Dendritic cell treated with granulocyte-macrophage colony-stimulating factor and Interleukin-4, amounts not matched to agents 40 ng/mL and 50 ng/mL, for 4 days (primary cell): ENCODE measurements at regions not wholly inside any gene's neighbourhood (a gene's known extent, or its start where the extent isn't known, plus 50 kb on each side); places are given as distances from the start of the nearest gene placed in this dataset.

Experiments
- H3K27ac Mint-ChIP-seq: one replicate; pipeline ENCODE4 v1.8.0; 2022; ENCODE audit warnings: mild to moderate bottlenecking, mixed read lengths
- H3K27me3 Mint-ChIP-seq: one replicate; pipeline ENCODE4 v1.8.0; 2022; ENCODE audit warnings: mild to moderate bottlenecking, mixed read lengths
- H3K36me3 Mint-ChIP-seq: one replicate; pipeline ENCODE4 v1.8.0; 2022; ENCODE audit warnings: low read depth, mixed read lengths
- H3K4me1 Mint-ChIP-seq: one replicate; pipeline ENCODE4 v1.8.0; 2022; ENCODE audit warnings: low read depth, mixed read lengths
- H3K4me3 Mint-ChIP-seq: one replicate; pipeline ENCODE4 v1.8.0; 2022; ENCODE audit warnings: mild to moderate bottlenecking, moderate library complexity, mixed read lengths
- H3K9me3 Mint-ChIP-seq: one replicate; pipeline ENCODE4 v1.8.0; 2022; ENCODE audit warnings: mixed read lengths
- intact Hi-C: fragments of 100-400 bp; cut with micrococcal nuclease; formaldehyde crosslinking; loops from one replicate; pipeline ENCODE4 v1.15.0; 2022

- no peaks in the 10 kb centered on the region for H3K36me3 Mint-ChIP-seq
- intact Hi-C loops, result no loop called here
- H3K27ac Mint-ChIP-seq, result no peak overlapping the region
- peaks cover 46% of the 10 kb centered on the region for H3K9me3 Mint-ChIP-seq
- no peak overlapping the region for H3K4me3 Mint-ChIP-seq
- no peaks in the 10 kb centered on the region for H3K27me3 Mint-ChIP-seq
- no peaks in the 10 kb centered on the region for H3K4me1 Mint-ChIP-seq
Measured at GRCh38 chr6:104423691-104424090, 436.0 kb downstream of the HACE1 start.

DNA sequence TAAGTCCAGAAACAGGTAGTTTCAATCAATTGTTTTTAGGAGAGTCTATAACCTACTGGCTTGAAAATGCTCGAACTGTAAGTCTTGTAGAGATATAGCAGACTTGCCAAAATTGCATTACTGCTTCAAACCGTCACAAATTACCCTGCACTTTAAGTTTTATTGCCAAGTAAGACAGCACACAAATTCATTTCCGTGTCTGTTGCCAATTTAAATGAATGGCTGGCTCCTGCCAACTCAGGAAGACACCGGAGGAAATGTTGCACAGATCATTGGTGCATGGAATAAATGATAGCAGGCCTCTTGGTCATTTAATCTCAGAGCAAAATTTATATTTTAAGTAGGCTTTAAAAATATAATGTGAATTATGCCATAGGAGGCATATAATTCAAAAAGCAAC lies 438.1 kb downstream of the HACE1 start:
- H3K9me3 Mint-ChIP-seq, result peaks cover 59% of the 10 kb centered on the region
- intact Hi-C loops, result no loop called here
- no peaks in the 10 kb centered on the region for H3K36me3 Mint-ChIP-seq
- H3K27me3 Mint-ChIP-seq, result no peaks in the 10 kb centered on the region
- peaks cover 4% of the 10 kb centered on the region for H3K4me1 Mint-ChIP-seq
- H3K27ac Mint-ChIP-seq, result no peak overlapping the region
- H3K4me3 Mint-ChIP-seq, result no peak overlapping the region

DNA sequence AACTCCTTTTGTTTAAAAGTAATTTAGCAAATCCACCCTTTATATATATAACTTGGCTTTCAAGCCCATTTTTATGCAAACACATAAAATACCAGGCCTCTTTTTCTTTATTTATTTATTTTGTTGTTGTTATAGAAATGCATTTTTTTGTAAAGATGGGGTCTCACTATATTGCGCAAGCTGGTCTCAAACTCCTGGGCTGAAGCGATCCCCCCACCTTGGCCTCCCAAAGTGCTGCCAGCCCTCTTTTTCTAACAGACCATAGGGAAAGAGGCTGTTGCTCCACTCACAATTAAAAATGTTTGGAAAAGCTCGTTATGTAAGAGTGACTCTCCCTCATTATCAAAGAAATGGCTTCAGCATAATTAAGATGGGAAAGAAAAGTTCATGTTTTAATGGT lies 440.9 kb downstream of the HACE1 start:
- Mint-ChIP-seq H3K9me3 (peaks cover 49% of the 10 kb centered on the region), H3K4me1 (peaks cover 4% of the 10 kb centered on the region), H3K4me3 (no peak overlapping the region), H3K36me3 (no peaks in the 10 kb centered on the region), H3K27ac (no peak overlapping the region), H3K27me3 (no peaks in the 10 kb centered on the region)
- intact Hi-C loops, result no loop called here

GRCh38 chr6:104418125-104418524 lies 441.6 kb downstream of the HACE1 start:
- H3K27ac Mint-ChIP-seq, result no peak overlapping the region
- H3K4me3 Mint-ChIP-seq, result no peak overlapping the region
- H3K9me3 Mint-ChIP-seq, result peaks cover 42% of the 10 kb centered on the region
- peaks cover 4% of the 10 kb centered on the region for H3K4me1 Mint-ChIP-seq
- no peaks in the 10 kb centered on the region for H3K27me3 Mint-ChIP-seq
- H3K36me3 Mint-ChIP-seq, result no peaks in the 10 kb centered on the region
- intact Hi-C loops, result no loop called here

DNA sequence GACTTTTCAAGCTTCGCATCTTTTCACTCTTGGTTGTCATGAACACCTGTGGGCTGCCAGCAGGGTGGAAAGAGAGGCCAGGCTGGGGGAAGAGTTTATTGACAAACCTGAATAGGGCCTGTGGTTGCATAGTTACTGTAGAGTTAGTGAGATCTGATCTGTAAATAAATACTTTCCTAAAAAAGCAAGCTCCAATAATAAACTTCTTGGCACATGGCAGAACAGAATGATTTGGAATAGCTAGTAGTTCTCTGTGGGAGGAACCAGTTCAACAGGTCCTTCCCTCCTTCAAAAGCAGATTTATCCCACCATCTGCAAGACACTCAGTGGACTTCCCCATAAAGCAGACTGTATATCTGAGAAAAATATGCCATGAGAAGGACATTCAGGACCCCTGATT lies 445.0 kb downstream of the HACE1 start:
- no peak overlapping the region for H3K27ac Mint-ChIP-seq
- intact Hi-C loops, result no loop called here
- H3K27me3 Mint-ChIP-seq, result no peaks in the 10 kb centered on the region
- H3K9me3 Mint-ChIP-seq, result peaks cover 22% of the 10 kb centered on the region
- H3K4me1 Mint-ChIP-seq, result peaks cover 4% of the 10 kb centered on the region
- H3K4me3 Mint-ChIP-seq, result no peak overlapping the region
- no peaks in the 10 kb centered on the region for H3K36me3 Mint-ChIP-seq

DNA sequence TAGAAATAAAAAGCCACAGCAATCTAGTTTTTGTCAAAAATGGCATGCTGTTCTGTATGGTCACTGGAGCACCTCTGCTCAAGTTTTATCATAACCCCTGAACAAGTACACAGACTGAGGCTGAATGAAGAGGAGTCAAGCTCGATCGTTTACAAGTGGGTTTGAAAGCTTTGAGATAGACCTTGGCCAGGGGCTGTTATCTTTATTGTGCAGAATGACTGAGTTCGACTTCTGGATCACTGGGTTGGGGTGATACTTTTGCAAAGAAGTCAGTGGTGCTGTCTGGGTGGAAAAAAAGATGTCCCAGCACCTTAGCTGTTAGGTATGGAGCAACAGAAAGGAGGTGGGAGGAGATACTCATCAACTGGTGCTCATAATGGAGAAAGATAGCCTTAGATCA lies 446.0 kb downstream of the HACE1 start:
- Mint-ChIP-seq H3K9me3 (peaks cover 13% of the 10 kb centered on the region), H3K36me3 (no peaks in the 10 kb centered on the region), H3K27ac (no peak overlapping the region), H3K4me1 (peaks cover 4% of the 10 kb centered on the region), H3K27me3 (no peaks in the 10 kb centered on the region), H3K4me3 (no peak overlapping the region)
- intact Hi-C loops, result no loop called here

- no peaks in the 10 kb centered on the region for H3K4me1 Mint-ChIP-seq
- H3K27me3 Mint-ChIP-seq, result no peaks in the 10 kb centered on the region
- H3K36me3 Mint-ChIP-seq, result no peaks in the 10 kb centered on the region
- intact Hi-C loops, result no loop called here
- no peaks in the 10 kb centered on the region for H3K9me3 Mint-ChIP-seq
- no peak overlapping the region for H3K27ac Mint-ChIP-seq
- no peak overlapping the region for H3K4me3 Mint-ChIP-seq
Measured at GRCh38 chr6:104411302-104411701, 448.4 kb downstream of the HACE1 start.

GRCh38 chr6:104409913-104410312 lies 449.8 kb downstream of the HACE1 start:
- no peaks in the 10 kb centered on the region for H3K9me3 Mint-ChIP-seq
- no peaks in the 10 kb centered on the region for H3K4me1 Mint-ChIP-seq
- no peak overlapping the region for H3K27ac Mint-ChIP-seq
- intact Hi-C loops, result no loop called here
- H3K27me3 Mint-ChIP-seq, result no peaks in the 10 kb centered on the region
- no peaks in the 10 kb centered on the region for H3K36me3 Mint-ChIP-seq
- no peak overlapping the region for H3K4me3 Mint-ChIP-seq

GRCh38 chr6:104407957-104408356 lies 451.8 kb downstream of the HACE1 start:
- Mint-ChIP-seq H3K4me3 (no peak overlapping the region), H3K4me1 (no peaks in the 10 kb centered on the region), H3K9me3 (no peaks in the 10 kb centered on the region), H3K27me3 (no peaks in the 10 kb centered on the region), H3K27ac (no peak overlapping the region), H3K36me3 (no peaks in the 10 kb centered on the region)
- intact Hi-C loops, result no loop called here

DNA sequence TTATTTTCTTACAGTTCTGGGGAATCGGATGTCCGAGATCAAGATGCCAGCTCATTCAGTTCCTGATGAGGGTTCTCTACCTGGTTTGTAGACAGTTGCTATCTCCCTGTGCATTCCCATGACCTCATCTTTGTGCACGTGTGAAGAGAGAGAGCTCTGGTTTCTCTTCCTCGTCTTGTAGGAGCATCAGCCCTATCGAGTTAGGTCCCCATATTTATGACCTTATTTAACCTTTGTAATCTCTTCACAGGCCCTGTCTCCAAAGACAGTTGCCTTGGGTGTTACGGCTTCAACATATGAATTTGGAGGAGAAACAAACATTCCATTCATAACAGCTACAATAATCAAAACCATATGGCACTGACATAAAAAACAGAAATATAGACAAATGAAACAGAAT lies 455.3 kb downstream of the HACE1 start:
- H3K36me3 Mint-ChIP-seq, result no peaks in the 10 kb centered on the region
- no peaks in the 10 kb centered on the region for H3K27me3 Mint-ChIP-seq
- no peaks in the 10 kb centered on the region for H3K9me3 Mint-ChIP-seq
- H3K4me1 Mint-ChIP-seq, result no peaks in the 10 kb centered on the region
- no peak overlapping the region for H3K27ac Mint-ChIP-seq
- intact Hi-C loops, result no loop called here
- H3K4me3 Mint-ChIP-seq, result no peak overlapping the region

GRCh38 chr6:104402572-104402971 lies 457.1 kb downstream of the HACE1 start:
- Mint-ChIP-seq H3K27me3 (no peaks in the 10 kb centered on the region), H3K4me1 (no peaks in the 10 kb centered on the region), H3K9me3 (no peaks in the 10 kb centered on the region), H3K27ac (no peak overlapping the region), H3K36me3 (no peaks in the 10 kb centered on the region), H3K4me3 (no peak overlapping the region)
- intact Hi-C loops, result no loop called here

GRCh38 chr6:104401926-104402325 lies 457.8 kb downstream of the HACE1 start:
- intact Hi-C loops, result no loop called here
- Mint-ChIP-seq H3K4me1 (no peaks in the 10 kb centered on the region), H3K27ac (no peak overlapping the region), H3K36me3 (no peaks in the 10 kb centered on the region), H3K4me3 (no peak overlapping the region), H3K27me3 (no peaks in the 10 kb centered on the region), H3K9me3 (no peaks in the 10 kb centered on the region)

DNA sequence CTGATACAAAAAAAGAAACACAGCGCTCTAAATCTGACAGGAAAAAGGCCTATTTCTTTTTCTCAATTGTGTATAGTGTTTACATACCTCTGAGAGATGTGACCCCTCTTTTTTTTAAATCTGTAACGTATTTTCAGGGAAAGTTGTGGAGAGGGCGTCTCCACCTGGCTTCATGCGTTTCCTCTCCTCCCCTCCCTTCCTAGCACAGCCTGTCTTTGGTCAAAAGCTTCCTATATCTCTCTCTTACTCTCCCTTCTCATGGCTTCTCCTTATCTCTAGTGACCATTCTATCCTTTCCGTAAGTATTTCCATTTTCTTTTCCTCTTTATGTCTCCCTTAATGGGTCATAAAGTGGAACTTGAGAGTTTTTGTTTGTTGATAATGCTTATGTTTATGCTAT lies 458.9 kb downstream of the HACE1 start:
- H3K27me3 Mint-ChIP-seq, result no peaks in the 10 kb centered on the region
- intact Hi-C loops, result no loop called here
- H3K4me1 Mint-ChIP-seq, result no peaks in the 10 kb centered on the region
- no peak overlapping the region for H3K4me3 Mint-ChIP-seq
- no peak overlapping the region for H3K27ac Mint-ChIP-seq
- H3K36me3 Mint-ChIP-seq, result no peaks in the 10 kb centered on the region
- H3K9me3 Mint-ChIP-seq, result no peaks in the 10 kb centered on the region

GRCh38 chr6:104396077-104396476 lies 463.6 kb downstream of the HACE1 start:
- intact Hi-C loops, result no loop called here
- H3K27ac Mint-ChIP-seq, result no peak overlapping the region
- no peaks in the 10 kb centered on the region for H3K9me3 Mint-ChIP-seq

GRCh38 chr6:104381907-104382306 lies 477.8 kb downstream of the HACE1 start:
- no peaks in the 10 kb centered on the region for H3K36me3 Mint-ChIP-seq
- no peak overlapping the region for H3K4me3 Mint-ChIP-seq
- intact Hi-C loops, result no loop called here
- no peaks in the 10 kb centered on the region for H3K4me1 Mint-ChIP-seq
- no peak overlapping the region for H3K27ac Mint-ChIP-seq
- no peaks in the 10 kb centered on the region for H3K27me3 Mint-ChIP-seq
- H3K9me3 Mint-ChIP-seq, result no peaks in the 10 kb centered on the region

More at GRCh38 chr6:104396077-104396476, 463.6 kb downstream of the HACE1 start:
- Mint-ChIP-seq H3K4me1 (no peaks in the 10 kb centered on the region), H3K4me3 (no peak overlapping the region), H3K36me3 (no peaks in the 10 kb centered on the region), H3K27me3 (no peaks in the 10 kb centered on the region)
